ENCODE measurements at regions not wholly inside any gene's neighbourhood (a gene's known extent, or its start where the extent isn't known, plus 50 kb on each side); places are given as distances from the start of the nearest gene placed in this dataset.

GRCh38 chr2:109066501-109066900 lies 62.5 kb upstream of the SH3RF3 start:
- TF ChIP-seq CTCF (IDR thresholded peaks at IDR 0.05; ENCODE audit: extremely low read depth in 1 of 2, insufficient read depth in 1 of 2, low read depth in 1 of 2, low read length in 2 of 2), result no peak
- no peak for TF ChIP-seq MAX (IDR thresholded peaks at IDR 0.05; ENCODE audit: insufficient read depth, insufficient read length)
